Left lung (tissue), 4 donors: ENCODE measurements at regions not wholly inside any gene's neighbourhood (a gene's known extent, or its start where the extent isn't known, plus 50 kb on each side); places are given as distances from the start of the nearest gene placed in this dataset.

Experiments
- ATAC-seq: fragments of 200-7000 bp; cut with Tn5 transposase; one replicate; pipeline ENCODE4 v1.9.1; 2020; ENCODE audit warnings: moderate library complexity
- DNase-seq, 4 donors: peaks; one replicate each; pipeline ENCODE4 v3.0.0-alpha.2; 2013 to 2020
- H3K27ac ChIP-seq, 2 donors: fragments of 200-600 bp; sonication (generic) in 1 of 2; one replicate each; pipeline versions ENCODE4 v1.5.0 to v1.8.0; 2020 to 2021
- H3K27me3 ChIP-seq, 2 donors: fragments of 200-600 bp; sonication (generic) in 1 of 2; one replicate each; pipeline versions ENCODE4 v1.5.0 to v1.8.0; 2020 to 2021
- H3K36me3 ChIP-seq, 2 donors: fragments of 200-600 bp; sonication (generic) in 1 of 2; one replicate each; pipeline versions ENCODE4 v1.5.0 to v1.8.0; 2020 to 2021
- H3K4me1 ChIP-seq, 2 donors: fragments of 200-600 bp; one replicate each; pipeline ENCODE4 v1.8.0; 2021
- H3K4me3 ChIP-seq, 2 donors: fragments of 200-600 bp; sonication (generic) in 1 of 2; one replicate each; pipeline versions ENCODE4 v1.5.0 to v1.8.0; 2020 to 2021; ENCODE audit warnings: mild to moderate bottlenecking in 1 of 2
- H3K9me3 ChIP-seq, 2 donors: fragments of 200-600 bp; sonication (generic) in 1 of 2; one replicate each; pipeline versions ENCODE4 v1.5.0 to v1.8.0; 2020 to 2021
- intact Hi-C, 2 donors: fragments of 100-400 bp; cut with DNase I; formaldehyde crosslinking; loops; one replicate each; pipeline versions ENCODE4 v1.11.2 to v1.14.2; 2022
- TF ChIP-seq, protein P1 (sequence below), 2 donors: fragments of 200-600 bp; sonication (generic) in 1 of 2; IDR thresholded peaks; one replicate each; pipeline versions ENCODE4 v1.5.0 to v1.8.0; 2021; ENCODE audit warnings: antibody characterized with exemption in 2 of 2
- donor health status: DM: no; HTN: yes; CAD: no.
- donor health status: DM: no; HTN: no; CAD: no.

DNA sequence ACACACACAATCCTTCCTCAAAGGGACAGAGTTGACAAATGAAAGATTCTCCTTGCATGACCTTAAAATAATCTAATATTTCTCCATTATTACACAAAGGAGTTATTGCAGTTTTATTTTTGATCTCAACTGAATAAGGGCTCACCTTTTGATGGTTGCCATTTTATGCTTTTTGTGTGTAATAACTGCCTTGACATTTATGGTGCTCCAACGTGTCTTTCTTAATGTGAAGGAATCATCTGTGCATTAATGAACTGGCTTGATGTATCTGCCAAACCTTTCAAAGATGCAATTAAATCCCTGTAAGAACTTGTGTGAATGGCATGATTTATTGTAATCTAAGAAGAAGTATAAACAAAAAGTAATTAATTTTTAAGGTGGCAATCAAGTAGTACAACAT lies 1519.8 kb upstream of the CDH9 start:
- no peaks in the 10 kb centered on the region for H3K27me3 ChIP-seq
- intact Hi-C loops, result no loop called here
- TF ChIP-seq, protein P1, sequence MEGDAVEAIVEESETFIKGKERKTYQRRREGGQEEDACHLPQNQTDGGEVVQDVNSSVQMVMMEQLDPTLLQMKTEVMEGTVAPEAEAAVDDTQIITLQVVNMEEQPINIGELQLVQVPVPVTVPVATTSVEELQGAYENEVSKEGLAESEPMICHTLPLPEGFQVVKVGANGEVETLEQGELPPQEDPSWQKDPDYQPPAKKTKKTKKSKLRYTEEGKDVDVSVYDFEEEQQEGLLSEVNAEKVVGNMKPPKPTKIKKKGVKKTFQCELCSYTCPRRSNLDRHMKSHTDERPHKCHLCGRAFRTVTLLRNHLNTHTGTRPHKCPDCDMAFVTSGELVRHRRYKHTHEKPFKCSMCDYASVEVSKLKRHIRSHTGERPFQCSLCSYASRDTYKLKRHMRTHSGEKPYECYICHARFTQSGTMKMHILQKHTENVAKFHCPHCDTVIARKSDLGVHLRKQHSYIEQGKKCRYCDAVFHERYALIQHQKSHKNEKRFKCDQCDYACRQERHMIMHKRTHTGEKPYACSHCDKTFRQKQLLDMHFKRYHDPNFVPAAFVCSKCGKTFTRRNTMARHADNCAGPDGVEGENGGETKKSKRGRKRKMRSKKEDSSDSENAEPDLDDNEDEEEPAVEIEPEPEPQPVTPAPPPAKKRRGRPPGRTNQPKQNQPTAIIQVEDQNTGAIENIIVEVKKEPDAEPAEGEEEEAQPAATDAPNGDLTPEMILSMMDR (IDR thresholded peaks at IDR 0.05), result no peak
- peaks cover 0 to 10% of the 10 kb centered on the region in 2 donors for H3K9me3 ChIP-seq
- H3K27ac ChIP-seq, result no peak overlapping the region
- no peaks in the 10 kb centered on the region for H3K4me1 ChIP-seq
- no peak overlapping the region for H3K4me3 ChIP-seq
- no peak for ATAC-seq
- no peaks in the 10 kb centered on the region for H3K36me3 ChIP-seq
- DNase-seq, result no peak

DNA sequence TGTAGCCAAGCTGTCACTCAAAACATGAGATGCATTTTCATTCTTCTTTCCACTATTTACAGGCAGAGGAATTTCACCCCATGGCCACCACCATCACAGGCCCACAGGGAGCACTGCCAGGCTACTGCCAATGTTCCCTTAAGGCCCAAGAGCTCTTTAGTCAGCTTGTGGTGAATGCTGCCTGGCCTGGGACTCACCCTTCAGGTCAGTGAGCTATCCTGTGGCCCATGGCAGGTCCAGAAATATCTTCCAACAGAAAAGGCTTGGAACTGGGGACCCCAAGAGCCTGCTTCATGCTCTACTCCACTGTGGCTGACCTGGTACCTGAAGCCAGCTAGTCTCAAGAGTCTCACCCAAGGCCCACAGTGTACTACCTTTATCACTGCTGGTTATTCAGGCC lies 1518.7 kb upstream of the CDH9 start:
- intact Hi-C loops, result no loop called here
- TF ChIP-seq, protein P1 (IDR thresholded peaks at IDR 0.05), result no peak
- ATAC-seq, result no peak

DNA sequence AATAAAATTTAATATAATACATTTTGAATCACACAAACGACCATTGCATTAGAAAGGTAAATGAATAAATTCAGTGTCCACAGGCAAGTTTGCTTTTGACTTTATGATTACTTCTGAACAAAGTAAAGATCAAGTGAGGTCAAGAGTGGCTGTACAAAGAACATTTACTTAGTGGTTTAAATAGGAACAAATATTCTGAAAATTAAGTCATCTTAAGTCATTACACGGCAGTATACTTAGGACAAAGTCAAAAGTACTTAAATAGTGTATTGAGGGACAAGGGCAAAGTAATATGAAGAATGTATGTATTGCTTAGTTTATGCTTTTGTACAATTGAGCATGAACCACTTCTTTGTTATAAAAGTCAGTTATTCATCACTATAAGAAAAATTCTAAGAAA lies 1511.2 kb upstream of the CDH9 start:
- no peaks in the 10 kb centered on the region for H3K4me1 ChIP-seq
- peak; percentile 74 for ATAC-seq
- no peaks in the 10 kb centered on the region for H3K36me3 ChIP-seq
- peaks cover 0 to 13% of the 10 kb centered on the region in 2 donors for H3K9me3 ChIP-seq
- intact Hi-C loops, result no loop called here
- H3K4me3 ChIP-seq, result no peak overlapping the region
- H3K27me3 ChIP-seq, result no peaks in the 10 kb centered on the region
- peak in 1 of 4 donors; percentile 6 for DNase-seq
- TF ChIP-seq, protein P1 (IDR thresholded peaks at IDR 0.05), result no peak
- no peak overlapping the region for H3K27ac ChIP-seq

More for the DNA sequence above, 1518.7 kb upstream of the CDH9 start:
- Histone ChIP-seq H3K9me3 (peaks cover 0 to 15% of the 10 kb centered on the region in 2 donors), H3K36me3 (no peaks in the 10 kb centered on the region), H3K27ac (no peak overlapping the region), H3K4me1 (no peaks in the 10 kb centered on the region), H3K4me3 (no peak overlapping the region), H3K27me3 (no peaks in the 10 kb centered on the region)
- no peak for DNase-seq

DNA sequence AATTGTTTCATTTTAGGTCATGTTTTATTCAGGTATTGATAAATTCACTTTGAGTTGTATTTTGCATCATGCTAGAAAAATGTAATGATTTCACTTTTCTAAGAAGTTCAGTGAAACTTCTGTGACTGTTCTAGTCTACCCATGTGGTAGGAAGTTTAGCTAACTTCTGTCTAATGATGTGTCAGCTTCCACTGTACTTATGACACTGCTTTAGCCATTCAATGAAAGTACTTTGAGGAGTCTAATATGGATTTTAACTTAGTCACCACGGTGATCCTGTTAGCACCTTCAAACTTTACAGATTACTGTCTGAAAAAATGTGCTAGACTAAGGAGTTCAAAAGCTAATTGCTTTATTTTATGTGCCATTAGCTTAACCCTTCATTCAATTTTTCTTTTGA lies 1510.5 kb upstream of the CDH9 start:
- Histone ChIP-seq H3K36me3 (no peaks in the 10 kb centered on the region), H3K4me1 (no peaks in the 10 kb centered on the region), H3K4me3 (no peak overlapping the region), H3K27ac (no peak overlapping the region), H3K9me3 (peaks cover 0 to 13% of the 10 kb centered on the region in 2 donors), H3K27me3 (no peaks in the 10 kb centered on the region)
- intact Hi-C loops, result no loop called here
- no peak for DNase-seq
- TF ChIP-seq, protein P1 (IDR thresholded peaks at IDR 0.05), result no peak
- peak; percentile 35 for ATAC-seq

DNA sequence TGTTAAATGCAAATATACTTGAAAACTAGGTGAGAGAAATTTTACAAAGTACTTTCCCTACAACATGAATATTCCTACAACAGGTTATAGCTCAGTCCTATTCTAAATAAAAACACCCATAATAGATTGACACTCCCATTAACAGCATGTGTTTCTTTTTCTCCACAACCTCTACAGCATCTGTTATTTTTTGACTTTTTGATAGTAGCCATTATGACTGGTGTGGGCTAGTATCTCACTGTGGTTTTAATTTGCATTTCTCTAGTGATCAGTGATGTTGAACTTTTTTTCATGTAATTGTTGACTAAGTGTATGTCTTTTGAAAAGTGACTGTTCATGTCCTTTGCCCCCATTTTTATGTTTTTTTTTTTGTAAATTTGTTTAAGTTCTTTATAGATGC lies 1506.1 kb upstream of the CDH9 start:
- DNase-seq (no peak), ATAC-seq (no peak)
- TF ChIP-seq, protein P1 (IDR thresholded peaks at IDR 0.05), result no peak
- Histone ChIP-seq H3K27ac (no peak overlapping the region), H3K27me3 (no peaks in the 10 kb centered on the region), H3K4me3 (no peak overlapping the region), H3K36me3 (no peaks in the 10 kb centered on the region), H3K9me3 (no peaks in the 10 kb centered on the region), H3K4me1 (no peaks in the 10 kb centered on the region)
- intact Hi-C loops, result no loop called here
